Endodermal cell (in vitro differentiated cells): ENCODE measurements at regions not wholly inside any gene's neighbourhood (a gene's known extent, or its start where the extent isn't known, plus 50 kb on each side); places are given as distances from the start of the nearest gene placed in this dataset.

Source experiments
- DNase-seq: peaks from one replicate; pipeline ENCODE4 v3.0.0-alpha.2; 2017
- H3K27ac ChIP-seq: 2 replicates; pipeline ENCODE4 v1.5.1; 2013; ENCODE audit warnings: mild to moderate bottlenecking, low read depth, low read length, moderate library complexity
- H3K27me3 ChIP-seq: 2 replicates; pipeline ENCODE4 v1.6.1; 2013; ENCODE audit warnings: mild to moderate bottlenecking, low read length, moderate library complexity; ENCODE audit not compliant: insufficient read depth, control insufficient read depth, poor library complexity, severe bottlenecking
- H3K36me3 ChIP-seq: 2 replicates; pipeline ENCODE4 v1.7.0; 2013; ENCODE audit warnings: mild to moderate bottlenecking, low read length, moderate library complexity; ENCODE audit not compliant: control insufficient read depth, insufficient read depth
- H3K4me1 ChIP-seq: one replicate; pipeline ENCODE4 v1.7.0; 2013; ENCODE audit warnings: low read length; ENCODE audit not compliant: control insufficient read depth, insufficient read depth
- H3K4me3 ChIP-seq: 2 replicates; pipeline ENCODE4 v1.5.1; 2013; ENCODE audit warnings: mild to moderate bottlenecking, low read length, moderate library complexity
- H3K9ac ChIP-seq: 2 replicates; pipeline ENCODE4 v1.6.1; 2013; ENCODE audit warnings: mild to moderate bottlenecking, low read length, moderate library complexity; ENCODE audit not compliant: poor library complexity, severe bottlenecking; ENCODE audit errors: extremely low read depth
- H3K9me3 ChIP-seq: 2 replicates; pipeline ENCODE4 v1.6.1; 2013; ENCODE audit warnings: mild to moderate bottlenecking, low read length, moderate library complexity; ENCODE audit not compliant: control insufficient read depth
- H3K27ac Mint-ChIP-seq: 2 replicates; pipeline ENCODE4 v1.8.0; 2020; ENCODE audit warnings: mixed read lengths
- H3K27me3 Mint-ChIP-seq: 2 replicates; pipeline ENCODE4 v1.8.0; 2021; ENCODE audit warnings: mild to moderate bottlenecking, mixed read lengths; ENCODE audit not compliant: insufficient read depth
- H3K36me3 Mint-ChIP-seq: 2 replicates; pipeline ENCODE4 v1.8.0; 2020; ENCODE audit warnings: low read depth, mixed read lengths
- H3K4me1 Mint-ChIP-seq: 2 replicates; pipeline ENCODE4 v1.8.0; 2020; ENCODE audit warnings: mixed read lengths
- H3K4me3 Mint-ChIP-seq: 2 replicates; pipeline ENCODE4 v1.8.0; 2020; ENCODE audit warnings: mild to moderate bottlenecking, moderate library complexity, mixed read lengths
- H3K9me3 Mint-ChIP-seq: 2 replicates; pipeline ENCODE4 v1.8.0; 2020; ENCODE audit warnings: mild to moderate bottlenecking, mixed read lengths
- CTCF ChIP-seq: fragments of 200-600 bp; sonication (generic); conservative IDR thresholded peaks from 2 replicates; pipeline ENCODE4 v1.5.0; 2021; ENCODE audit warnings: antibody characterized with exemption, mild to moderate bottlenecking
- WGBS, 2 experiments: methylation state at CpG; one replicate each; pipeline versions ENCODE4 v1.1.5 to v1.1.7; 2013; ENCODE audit warnings: missing lambda C conversion rate in 2 of 2, mixed read lengths in 1 of 2; ENCODE audit not compliant: insufficient coverage in 1 of 2, insufficient read length in 1 of 2; 5-methylcytosine and 5-hydroxymethylcytosine counted together

- no peak overlapping the region for H3K4me3 Mint-ChIP-seq
- H3K36me3 Mint-ChIP-seq, result no peaks in the 10 kb centered on the region
- H3K27ac ChIP-seq, result no peak overlapping the region
- H3K36me3 ChIP-seq, result no peaks in the 10 kb centered on the region
- no peaks in the 10 kb centered on the region for H3K9me3 ChIP-seq
- no peaks in the 10 kb centered on the region for H3K9me3 Mint-ChIP-seq
- no peaks in the 10 kb centered on the region for H3K27me3 Mint-ChIP-seq
- no peaks in the 10 kb centered on the region for H3K27me3 ChIP-seq
- H3K4me3 ChIP-seq, result no peak overlapping the region
- no peaks in the 10 kb centered on the region for H3K4me1 Mint-ChIP-seq
- no peak overlapping the region for H3K9ac ChIP-seq
- no peak for DNase-seq
- no peak overlapping the region for H3K27ac Mint-ChIP-seq
- 68% methylated on average over 3 of the region's 3 CpGs; no CpG with 5 or more reads in 1 of the 2 experiments for WGBS, 2 experiments
- TF ChIP-seq CTCF, result no peak
- H3K4me1 ChIP-seq, result no peaks in the 10 kb centered on the region
Observed at GRCh38 chr7:145497911-145498525, 618.6 kb upstream of the CNTNAP2 start.

DNA sequence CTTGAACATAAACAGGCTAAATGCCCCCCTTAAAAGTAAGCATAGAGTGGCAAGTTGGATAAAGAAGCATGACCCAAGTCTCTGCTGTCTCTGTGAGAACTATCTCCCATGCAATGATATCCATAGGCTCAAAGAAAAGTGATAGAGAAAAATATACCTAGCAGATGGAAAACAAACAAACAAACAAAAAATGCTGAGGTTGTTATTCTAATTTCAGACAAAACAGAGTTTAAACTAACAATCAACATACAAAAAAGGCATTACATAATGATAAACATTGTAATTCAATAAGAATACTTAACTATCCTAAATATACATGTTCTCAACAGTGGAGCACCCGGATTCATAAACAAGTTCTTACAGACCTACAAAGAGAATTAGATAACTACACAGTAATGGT is 626.2 kb upstream of the CNTNAP2 start:
- no peak overlapping the region for H3K4me3 Mint-ChIP-seq
- H3K36me3 Mint-ChIP-seq, result no peaks in the 10 kb centered on the region
- H3K27ac Mint-ChIP-seq, result no peak overlapping the region
- TF ChIP-seq CTCF, result no peak
- Histone ChIP-seq H3K27ac (no peak overlapping the region), H3K9me3 (peaks cover 16% of the 10 kb centered on the region), H3K4me3 (no peak overlapping the region), H3K4me1 (no peaks in the 10 kb centered on the region), H3K36me3 (no peaks in the 10 kb centered on the region), H3K27me3 (no peaks in the 10 kb centered on the region), H3K9ac (no peak overlapping the region)
- 74% methylated on average over 1 of the region's 1 CpG; no CpG with 5 or more reads in 1 of the 2 experiments for WGBS, 2 experiments
- DNase-seq, result no peak
- H3K4me1 Mint-ChIP-seq, result peaks cover 2% of the 10 kb centered on the region
- peaks cover 19% of the 10 kb centered on the region for H3K9me3 Mint-ChIP-seq
- no peaks in the 10 kb centered on the region for H3K27me3 Mint-ChIP-seq

DNA sequence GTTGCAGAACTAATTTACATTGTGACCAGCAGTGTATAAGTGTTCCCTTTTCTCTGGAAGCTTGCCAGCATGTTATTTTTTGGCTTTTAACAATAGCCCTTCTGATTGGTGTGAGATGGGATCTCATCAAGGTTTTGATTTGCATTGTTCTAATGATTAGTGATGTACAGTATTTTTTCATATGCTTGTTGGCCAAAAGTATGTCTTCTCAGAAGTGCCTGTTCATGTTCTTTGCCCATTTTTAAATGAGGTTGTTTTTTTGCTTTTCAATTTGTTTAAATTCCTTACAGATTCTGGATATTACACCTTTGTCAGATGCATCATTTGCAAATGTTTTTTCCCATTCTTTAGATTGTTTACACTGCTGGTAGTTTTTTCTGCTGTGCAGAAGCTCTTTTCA is 627.0 kb upstream of the CNTNAP2 start:
- H3K27ac Mint-ChIP-seq, result no peak overlapping the region
- Histone ChIP-seq H3K9ac (no peak overlapping the region), H3K9me3 (peaks cover 16% of the 10 kb centered on the region), H3K36me3 (no peaks in the 10 kb centered on the region), H3K27ac (no peak overlapping the region), H3K4me3 (no peak overlapping the region), H3K4me1 (no peaks in the 10 kb centered on the region), H3K27me3 (no peaks in the 10 kb centered on the region)
- H3K4me3 Mint-ChIP-seq, result no peak overlapping the region
- H3K27me3 Mint-ChIP-seq, result no peaks in the 10 kb centered on the region
- H3K4me1 Mint-ChIP-seq, result peaks cover 2% of the 10 kb centered on the region
- no peaks in the 10 kb centered on the region for H3K36me3 Mint-ChIP-seq
- no peak for DNase-seq
- no peak for TF ChIP-seq CTCF
- peaks cover 19% of the 10 kb centered on the region for H3K9me3 Mint-ChIP-seq
